Breast epithelium (tissue), 4 donors: ENCODE measurements at regions not wholly inside any gene's neighbourhood (a gene's known extent, or its start where the extent isn't known, plus 50 kb on each side); places are given as distances from the start of the nearest gene placed in this dataset.

Experiments used
- DNase-seq, 2 donors: peaks; one replicate each; pipeline ENCODE4 v3.0.0-alpha.2; 2019; ENCODE audit warnings: low spot score in 2 of 2
- H3K27ac ChIP-seq, 2 donors: fragments of 200-600 bp; sonication (generic) in 1 of 2; one replicate each; pipeline ENCODE4 v1.5.1; 2016 to 2019; ENCODE audit warnings: mild to moderate bottlenecking in 1 of 2
- H3K27me3 ChIP-seq, 2 donors: fragments of 200-600 bp; sonication (generic) in 1 of 2; one replicate each; pipeline versions ENCODE4 v1.5.1 to v1.6.0; 2017 to 2019; ENCODE audit warnings: control low read depth in 1 of 2, mild to moderate bottlenecking in 1 of 2
- H3K36me3 ChIP-seq: fragments of 200-600 bp; one replicate; pipeline ENCODE4 v1.5.1; 2019
- H3K4me1 ChIP-seq, 2 donors: fragments of 200-600 bp; sonication (generic); one replicate each; pipeline ENCODE4 v1.5.1; 2016 to 2019; ENCODE audit warnings: control low read depth in 1 of 2
- H3K4me3 ChIP-seq, 3 donors: fragments of 200-600 bp; sonication (generic); 1 replicate in 2 of 3; 2 replicates in 1 of 3; pipeline ENCODE4 v1.5.1; 2016 to 2019; ENCODE audit warnings: mild to moderate bottlenecking in 3 of 3, moderate library complexity in 2 of 3
- H3K9me3 ChIP-seq, 2 donors: fragments of 200-600 bp; sonication (generic) in 1 of 2; one replicate each; pipeline ENCODE4 v1.5.1; 2016 to 2019; ENCODE audit warnings: control low read depth in 1 of 2
- CTCF ChIP-seq, 3 donors: fragments of 450-650 bp; IDR thresholded peaks; one replicate each; pipeline ENCODE4 v1.5.1; 2016 to 2017; ENCODE audit warnings: antibody characterized with exemption in 3 of 3, mild to moderate bottlenecking in 3 of 3, moderate library complexity in 3 of 3
- POLR2A ChIP-seq: fragments of 450-650 bp; IDR thresholded peaks from one replicate; pipeline ENCODE4 v1.6.1; 2016; ENCODE audit warnings: antibody characterized with exemption, mild to moderate bottlenecking, moderate library complexity
- POLR2AphosphoS5 ChIP-seq, 3 donors: sonication (generic); formaldehyde crosslinking; IDR thresholded peaks; one replicate each; pipeline ENCODE4 v1.6.1; 2017; ENCODE audit warnings: antibody characterized with exemption in 3 of 3
- intact Hi-C: fragments of 100-400 bp; cut with DNase I; formaldehyde crosslinking; loops from one replicate; pipeline ENCODE4 v1.15.1; 2023; ENCODE audit warnings: low total_unique reads

DNA sequence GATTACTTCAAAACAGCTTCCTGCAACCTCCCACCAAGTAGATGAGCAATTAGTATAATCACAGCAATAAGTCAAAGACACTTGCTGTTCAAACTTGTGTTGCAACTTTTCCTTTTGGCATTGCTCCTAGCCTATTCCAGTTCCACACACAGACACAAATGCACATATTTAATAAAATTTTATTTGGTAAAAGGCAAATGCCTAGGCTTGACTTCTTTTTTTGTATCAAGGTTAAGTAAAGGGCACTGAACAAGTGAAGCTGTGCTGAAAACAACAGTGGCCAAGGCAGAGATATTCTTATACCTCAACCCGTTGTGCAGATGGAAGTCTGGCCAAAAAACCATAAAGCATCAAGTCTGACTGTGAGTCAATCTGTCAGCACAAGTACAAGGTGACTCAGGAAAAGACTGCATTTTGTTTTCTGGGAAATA, 708.4 kb upstream of the CITED2 start:
- peak overlapping the region in 1 of 2 donors; percentile 22 for H3K27ac ChIP-seq
- no peaks in the 10 kb centered on the region for H3K27me3 ChIP-seq
- H3K4me3 ChIP-seq: no peak overlapping the region
- peaks cover 0 to 7% of the 10 kb centered on the region in 2 donors for H3K4me1 ChIP-seq
- TF ChIP-seq POLR2A: no peak
- TF ChIP-seq POLR2AphosphoS5 (IDR thresholded peaks at IDR 0.05): no peak
- TF ChIP-seq CTCF (IDR thresholded peaks at IDR 0.05): no peak
- intact Hi-C loops: no loop called here
- no peaks in the 10 kb centered on the region for H3K36me3 ChIP-seq
- no peak for DNase-seq
- no peaks in the 10 kb centered on the region for H3K9me3 ChIP-seq

- Histone ChIP-seq H3K27me3 (no peaks in the 10 kb centered on the region), H3K9me3 (no peaks in the 10 kb centered on the region), H3K27ac (peak overlapping the region; percentile 11 to 52), H3K4me1 (peaks cover 0 to 7% of the 10 kb centered on the region in 2 donors), H3K4me3 (no peak overlapping the region), H3K36me3 (no peaks in the 10 kb centered on the region)
- intact Hi-C loops: no loop called here
- TF ChIP-seq POLR2AphosphoS5 (IDR thresholded peaks at IDR 0.05) (no peak), POLR2A (no peak), CTCF (IDR thresholded peaks at IDR 0.05) (no peak)
- no peak for DNase-seq
These were observed 704.9 kb upstream of the CITED2 start for GRCh38 chr6:140079328-140079727.

DNA sequence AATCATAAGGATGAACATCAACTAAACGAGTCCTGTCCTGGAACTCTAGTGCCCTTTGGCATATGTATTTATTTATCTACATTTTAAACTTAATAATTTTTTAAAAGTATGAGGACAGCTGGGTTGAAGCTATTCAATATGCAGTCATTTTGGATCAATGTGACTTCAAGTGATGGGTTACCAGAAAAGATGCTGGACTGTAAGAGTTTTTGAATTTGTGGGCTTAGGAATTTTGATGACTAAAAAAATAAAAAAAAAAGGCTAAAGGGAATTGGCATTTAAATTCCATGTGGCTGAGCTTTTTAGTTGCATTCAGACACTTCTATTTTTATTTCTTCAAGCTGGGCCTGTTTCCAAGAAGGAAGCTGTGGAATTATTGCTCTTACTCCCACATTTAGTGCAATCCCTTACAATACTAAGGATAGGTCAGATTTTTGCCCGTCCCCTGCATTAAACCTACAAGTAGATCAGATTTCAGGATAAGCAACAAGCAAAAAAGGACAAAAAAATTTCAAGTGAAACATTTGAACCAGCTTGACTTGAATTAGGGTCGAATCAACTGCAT, 704.2 kb upstream of the CITED2 start:
- no peaks in the 10 kb centered on the region for H3K36me3 ChIP-seq
- peaks cover 0 to 7% of the 10 kb centered on the region in 2 donors for H3K4me1 ChIP-seq
- H3K27ac ChIP-seq: peak overlapping the region in 1 of 2 donors; percentile 52
- H3K9me3 ChIP-seq: no peaks in the 10 kb centered on the region
- no peak overlapping the region for H3K4me3 ChIP-seq
- TF ChIP-seq CTCF (IDR thresholded peaks at IDR 0.05): no peak
- no peak for TF ChIP-seq POLR2A
- no peak for TF ChIP-seq POLR2AphosphoS5 (IDR thresholded peaks at IDR 0.05)
- intact Hi-C loops: no loop called here
- DNase-seq: no peak
- no peaks in the 10 kb centered on the region for H3K27me3 ChIP-seq

GRCh38 chr6:140077827-140078560, 703.5 kb upstream of the CITED2 start:
- Histone ChIP-seq H3K36me3 (no peaks in the 10 kb centered on the region), H3K27ac (peak overlapping the region; percentile 6 to 52), H3K4me1 (peaks cover 0 to 4% of the 10 kb centered on the region in 2 donors), H3K27me3 (no peaks in the 10 kb centered on the region), H3K4me3 (no peak overlapping the region), H3K9me3 (no peaks in the 10 kb centered on the region)
- intact Hi-C loops: no loop called here
- DNase-seq: no peak
- TF ChIP-seq POLR2AphosphoS5 (IDR thresholded peaks at IDR 0.05) (no peak), CTCF (IDR thresholded peaks at IDR 0.05) (no peak), POLR2A (no peak)

DNA sequence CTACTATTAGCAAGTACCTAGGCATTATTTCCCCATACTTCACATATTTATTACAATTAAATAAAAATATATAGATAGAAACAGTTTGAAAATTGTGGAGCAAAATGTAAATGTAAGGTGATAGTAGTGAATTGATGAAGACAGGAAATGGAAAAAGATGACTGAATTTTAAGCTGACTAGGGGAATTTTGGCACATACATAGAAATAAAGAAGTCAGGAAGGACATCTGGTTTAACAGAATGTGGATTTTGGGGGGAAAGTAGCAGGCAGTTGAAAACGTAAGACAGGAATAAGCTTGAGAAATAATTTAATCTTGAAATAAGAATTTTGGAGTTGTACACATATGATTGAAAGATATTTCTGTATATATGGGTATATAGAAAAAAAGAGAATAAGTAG, 701.7 kb upstream of the CITED2 start:
- no peaks in the 10 kb centered on the region for H3K27me3 ChIP-seq
- no peaks in the 10 kb centered on the region for H3K4me1 ChIP-seq
- H3K36me3 ChIP-seq: no peaks in the 10 kb centered on the region
- TF ChIP-seq POLR2A: no peak
- DNase-seq: no peak
- intact Hi-C loops: no loop called here
- no peak overlapping the region for H3K4me3 ChIP-seq
- H3K27ac ChIP-seq: no peak overlapping the region
- H3K9me3 ChIP-seq: no peaks in the 10 kb centered on the region
